ENCODE measurements at regions not wholly inside any gene's neighbourhood (a gene's known extent, or its start where the extent isn't known, plus 50 kb on each side); places are given as distances from the start of the nearest gene placed in this dataset.
A peak's percentile ranks its signal among the peaks of the same experiment; 100 is the strongest.

- Histone ChIP-seq H3K4me1 (peaks cover 0 to 31% (median 1%) of the 10 kb centered on the region in 4 donors), H3K27me3 (no peaks in the 10 kb centered on the region), H3K36me3 (no peaks in the 10 kb centered on the region), H3K27ac (no peak overlapping the region), H3K4me3 (no peak overlapping the region), H3K9me3 (no peaks in the 10 kb centered on the region)
- no peak for TF ChIP-seq CTCF (IDR thresholded peaks at IDR 0.05)
- no peak for TF ChIP-seq POLR2A (IDR thresholded peaks at IDR 0.05)
- DNase-seq: no peak
These were observed 82.1 kb downstream of the MRPL14 start for GRCh38 chr6:44044940-44045671.

GRCh38 chr6:44044154-44044539 is 83.1 kb downstream of the MRPL14 start:
- Histone ChIP-seq H3K36me3 (no peaks in the 10 kb centered on the region), H3K4me1 (peaks cover 0 to 22% (median 1%) of the 10 kb centered on the region in 4 donors), H3K9me3 (no peaks in the 10 kb centered on the region), H3K27ac (peak overlapping the region in 2 of 4 donors; percentile 38 to 60), H3K27me3 (no peaks in the 10 kb centered on the region), H3K4me3 (no peak overlapping the region)
- no peak for TF ChIP-seq CTCF (IDR thresholded peaks at IDR 0.05)
- DNase-seq: no peak

- Histone ChIP-seq H3K27me3 (no peaks in the 10 kb centered on the region), H3K27ac (peak overlapping the region in 2 of 4 donors; percentile 38 to 60), H3K36me3 (no peaks in the 10 kb centered on the region), H3K4me3 (no peak overlapping the region), H3K9me3 (no peaks in the 10 kb centered on the region), H3K4me1 (peaks cover 0 to 16% (median 1%) of the 10 kb centered on the region in 4 donors)
- no peak for TF ChIP-seq POLR2A (IDR thresholded peaks at IDR 0.05)
- TF ChIP-seq CTCF (IDR thresholded peaks at IDR 0.05): no peak
- DNase-seq: no peak
These were observed 83.6 kb downstream of the MRPL14 start for GRCh38 chr6:44043479-44044153.

DNA sequence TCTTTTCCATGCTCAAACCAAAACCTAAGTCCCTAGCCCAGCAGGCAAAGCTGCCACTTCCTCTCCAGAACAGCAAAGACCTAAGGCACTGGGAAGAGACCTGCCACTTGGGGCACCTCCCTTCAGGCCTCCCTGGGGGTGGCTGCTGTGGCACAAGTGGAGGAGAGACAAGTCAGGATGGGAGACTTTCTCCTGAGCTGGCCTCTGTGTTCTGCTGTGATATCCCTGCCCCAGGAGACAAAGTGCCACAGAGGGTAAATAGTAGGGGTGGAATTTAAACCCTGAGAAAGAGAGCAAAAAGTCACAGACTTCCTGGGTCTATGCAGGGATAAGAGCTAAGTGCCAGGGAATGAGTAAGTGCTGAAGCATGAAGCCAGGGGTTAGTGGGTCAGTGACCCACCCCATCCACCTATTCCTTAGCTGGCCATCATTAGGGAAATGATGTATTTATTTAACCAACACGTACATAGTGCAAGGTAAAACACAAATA is 84.2 kb downstream of the MRPL14 start:
- DNase-seq: no peak
- TF ChIP-seq POLR2A (IDR thresholded peaks at IDR 0.05) (no peak), CTCF (IDR thresholded peaks at IDR 0.05) (no peak)
- Histone ChIP-seq H3K4me3 (no peak overlapping the region), H3K36me3 (no peaks in the 10 kb centered on the region), H3K27me3 (no peaks in the 10 kb centered on the region), H3K4me1 (peaks cover 0 to 15% (median 1%) of the 10 kb centered on the region in 4 donors), H3K9me3 (no peaks in the 10 kb centered on the region), H3K27ac (peak overlapping the region in 2 of 4 donors; percentile 38 to 60)

GRCh38 chr6:44042261-44042988 is 84.8 kb downstream of the MRPL14 start:
- Histone ChIP-seq H3K27me3 (no peaks in the 10 kb centered on the region), H3K36me3 (no peaks in the 10 kb centered on the region), H3K4me1 (peaks cover 0 to 15% (median 1%) of the 10 kb centered on the region in 4 donors), H3K9me3 (no peaks in the 10 kb centered on the region), H3K27ac (peak overlapping the region in 2 of 4 donors; percentile 57 to 60), H3K4me3 (no peak overlapping the region)
- no peak for DNase-seq
- TF ChIP-seq CTCF (IDR thresholded peaks at IDR 0.05) (no peak), POLR2A (IDR thresholded peaks at IDR 0.05) (no peak)
